Suprapubic skin (tissue), 3 donors: ENCODE measurements at regions not wholly inside any gene's neighbourhood (a gene's known extent, or its start where the extent isn't known, plus 50 kb on each side); places are given as distances from the start of the nearest gene placed in this dataset.

Experiments
- CTCF ChIP-seq, 2 donors: fragments of 200-600 bp in 1 of 2; fragments of 450-650 bp in 1 of 2; sonication (generic) in 1 of 2; IDR thresholded peaks; one replicate each; pipeline ENCODE4 v1.5.1; 2016 to 2019; ENCODE audit warnings: antibody characterized with exemption in 2 of 2, mild to moderate bottlenecking in 1 of 2, moderate library complexity in 1 of 2
- POLR2A ChIP-seq, 2 donors: fragments of 450-650 bp; IDR thresholded peaks; one replicate each; pipeline ENCODE4 v1.6.1; 2017; ENCODE audit warnings: antibody characterized with exemption in 2 of 2, mild to moderate bottlenecking in 2 of 2, moderate library complexity in 2 of 2

- TF ChIP-seq CTCF (IDR thresholded peaks at IDR 0.05) = no peak
- TF ChIP-seq POLR2A (IDR thresholded peaks at IDR 0.05) = no peak
Measured at GRCh38 chr14:61965030-61965745, 203.0 kb downstream of the SNAPC1 start.
